ENCODE measurements at regions not wholly inside any gene's neighbourhood (a gene's known extent, or its start where the extent isn't known, plus 50 kb on each side); places are given as distances from the start of the nearest gene placed in this dataset.

DNA sequence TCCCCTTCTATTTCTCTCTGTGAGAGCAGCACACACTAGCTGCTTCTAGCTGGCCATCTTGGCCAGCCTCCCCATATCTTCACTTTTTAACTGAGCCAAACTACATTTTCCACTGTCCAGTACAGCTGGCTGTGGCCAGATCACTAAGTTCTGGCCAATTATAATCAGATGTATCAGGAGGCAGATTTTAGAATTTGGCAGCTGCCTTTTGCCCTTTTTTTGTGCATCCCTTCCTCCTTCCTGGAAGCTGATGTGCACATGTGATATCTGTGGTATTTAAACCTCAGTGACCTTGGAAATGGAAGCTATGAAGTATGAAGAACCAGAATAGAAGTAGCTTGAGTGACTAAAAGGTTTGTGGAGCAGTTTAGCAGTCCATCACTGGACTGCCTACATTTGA, 49.8 kb upstream of the ANO6 start:
- no peak for TF ChIP-seq ZC3H10 (CRISPR knock-in tag; IDR thresholded peaks at IDR 0.05)
- no peak for TF ChIP-seq ZFP3 (CRISPR knock-in tag; IDR thresholded peaks at IDR 0.05)

All from SK-N-SH treated with all-trans-retinoic acid at 6 μM for 48 hours (cell line).